ENCODE measurements at regions not wholly inside any gene's neighbourhood (a gene's known extent, or its start where the extent isn't known, plus 50 kb on each side); places are given as distances from the start of the nearest gene placed in this dataset.
"Not testable (repeated sequence)": the region's sequence is repeated elsewhere in the genome, so short reads cannot be mapped to it uniquely, and the experiment has no call there.

DNA sequence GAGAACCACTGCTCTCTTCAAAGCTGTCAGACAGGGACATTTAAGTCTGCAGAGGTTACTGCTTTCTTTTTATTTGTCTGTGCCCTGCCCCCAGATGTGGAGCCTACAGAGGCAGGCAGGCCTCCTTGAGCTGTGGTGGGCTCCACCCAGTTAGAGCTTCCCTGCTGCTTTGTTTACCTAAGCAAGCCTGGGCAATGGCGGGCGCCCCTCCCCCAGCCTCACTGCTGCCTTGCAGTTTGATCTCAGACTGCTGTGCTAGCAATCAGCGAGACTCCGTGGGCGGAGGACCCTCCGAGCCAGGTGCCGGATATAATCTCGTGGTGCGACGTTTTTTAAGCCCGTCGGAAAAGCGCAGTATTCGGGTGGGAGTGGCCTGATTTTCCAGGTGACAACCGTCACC is 150.8 kb downstream of the FAM170A start:
- H3K9me3 ChIP-seq (ENCODE audit: control insufficient read depth in 1 of 2, insufficient read depth in 1 of 2, low read length in 2 of 2); ATAC-seq (ENCODE audit: poor library complexity); H3K27me3 Mint-ChIP-seq; H3K4me1 ChIP-seq (ENCODE audit: insufficient read depth, low read length); DNase-seq; H3K27ac Mint-ChIP-seq; H3K27me3 ChIP-seq (ENCODE audit: control insufficient read depth in 1 of 2, insufficient read depth in 2 of 2, low read length in 2 of 2); H3K9me3 Mint-ChIP-seq; H3K36me3 ChIP-seq (ENCODE audit: insufficient read depth, low read length); H3K4me3 Mint-ChIP-seq; H3K4me3 ChIP-seq (ENCODE audit: low read length); POLR2A ChIA-PET; H3K36me3 Mint-ChIP-seq (ENCODE audit: low read depth); CTCF ChIA-PET; intact Hi-C loops (cut with DNase I, micrococcal nuclease); H3K4me1 Mint-ChIP-seq (ENCODE audit: low read depth); H3K27ac ChIP-seq (ENCODE audit: low read depth in 1 of 2, low read length in 2 of 2): not testable (repeated sequence)

DNA sequence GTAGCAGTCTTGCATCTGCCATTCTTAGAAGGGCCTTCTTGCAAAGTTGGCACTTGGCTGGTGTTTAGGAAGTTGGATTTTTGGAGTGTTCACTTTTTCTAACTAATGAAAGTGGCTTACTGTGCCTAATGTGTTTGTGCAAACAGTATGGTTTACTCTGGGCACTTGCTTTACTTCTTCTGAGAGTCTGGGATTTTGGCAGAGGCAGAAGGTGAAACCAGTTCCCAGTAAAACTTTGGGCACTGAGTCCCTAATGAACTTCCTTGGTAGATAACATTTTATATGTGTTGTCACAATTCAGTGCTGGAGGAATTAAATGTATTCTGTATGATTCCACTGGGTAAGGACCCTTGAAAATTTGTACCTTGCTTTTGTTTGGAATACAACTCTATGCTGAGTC is 155.7 kb downstream of the FAM170A start:
- no peak overlapping the region for H3K4me3 Mint-ChIP-seq
- no peaks in the 10 kb centered on the region for H3K4me1 ChIP-seq (ENCODE audit: insufficient read depth, low read length)
- POLR2A ChIA-PET = interaction anchor here (0.6 kb wide), 1 partner anchor 1753 kb away, joined by 3 read pairs; no protein-coding TSS in a partner anchor
- no peak overlapping the region for H3K4me3 ChIP-seq (ENCODE audit: low read length)
- ATAC-seq (ENCODE audit: poor library complexity) = no peak
- H3K27me3 ChIP-seq (ENCODE audit: control insufficient read depth in 1 of 2, insufficient read depth in 2 of 2, low read length in 2 of 2) = no peaks in the 10 kb centered on the region
- TF ChIP-seq, protein P1, sequence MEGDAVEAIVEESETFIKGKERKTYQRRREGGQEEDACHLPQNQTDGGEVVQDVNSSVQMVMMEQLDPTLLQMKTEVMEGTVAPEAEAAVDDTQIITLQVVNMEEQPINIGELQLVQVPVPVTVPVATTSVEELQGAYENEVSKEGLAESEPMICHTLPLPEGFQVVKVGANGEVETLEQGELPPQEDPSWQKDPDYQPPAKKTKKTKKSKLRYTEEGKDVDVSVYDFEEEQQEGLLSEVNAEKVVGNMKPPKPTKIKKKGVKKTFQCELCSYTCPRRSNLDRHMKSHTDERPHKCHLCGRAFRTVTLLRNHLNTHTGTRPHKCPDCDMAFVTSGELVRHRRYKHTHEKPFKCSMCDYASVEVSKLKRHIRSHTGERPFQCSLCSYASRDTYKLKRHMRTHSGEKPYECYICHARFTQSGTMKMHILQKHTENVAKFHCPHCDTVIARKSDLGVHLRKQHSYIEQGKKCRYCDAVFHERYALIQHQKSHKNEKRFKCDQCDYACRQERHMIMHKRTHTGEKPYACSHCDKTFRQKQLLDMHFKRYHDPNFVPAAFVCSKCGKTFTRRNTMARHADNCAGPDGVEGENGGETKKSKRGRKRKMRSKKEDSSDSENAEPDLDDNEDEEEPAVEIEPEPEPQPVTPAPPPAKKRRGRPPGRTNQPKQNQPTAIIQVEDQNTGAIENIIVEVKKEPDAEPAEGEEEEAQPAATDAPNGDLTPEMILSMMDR (IDR thresholded peaks at IDR 0.05) = no peak
- intact Hi-C loops (cut with DNase I, micrococcal nuclease) = no loop called here
- no peak overlapping the region for H3K27ac ChIP-seq (ENCODE audit: low read depth in 1 of 2, low read length in 2 of 2)
- no peak overlapping the region for H3K27ac Mint-ChIP-seq
- H3K9me3 Mint-ChIP-seq = no peaks in the 10 kb centered on the region
- no peaks in the 10 kb centered on the region for H3K36me3 Mint-ChIP-seq (ENCODE audit: low read depth)
- CTCF ChIA-PET = no interaction called here
- no peak for DNase-seq
- no peaks in the 10 kb centered on the region for H3K27me3 Mint-ChIP-seq
- H3K36me3 ChIP-seq (ENCODE audit: insufficient read depth, low read length) = no peaks in the 10 kb centered on the region
- peaks cover 0 to 3% of the 10 kb centered on the region in 2 experiments for H3K9me3 ChIP-seq (ENCODE audit: control insufficient read depth in 1 of 2, insufficient read depth in 1 of 2, low read length in 2 of 2)
- H3K4me1 Mint-ChIP-seq (ENCODE audit: low read depth) = no peaks in the 10 kb centered on the region

DNA sequence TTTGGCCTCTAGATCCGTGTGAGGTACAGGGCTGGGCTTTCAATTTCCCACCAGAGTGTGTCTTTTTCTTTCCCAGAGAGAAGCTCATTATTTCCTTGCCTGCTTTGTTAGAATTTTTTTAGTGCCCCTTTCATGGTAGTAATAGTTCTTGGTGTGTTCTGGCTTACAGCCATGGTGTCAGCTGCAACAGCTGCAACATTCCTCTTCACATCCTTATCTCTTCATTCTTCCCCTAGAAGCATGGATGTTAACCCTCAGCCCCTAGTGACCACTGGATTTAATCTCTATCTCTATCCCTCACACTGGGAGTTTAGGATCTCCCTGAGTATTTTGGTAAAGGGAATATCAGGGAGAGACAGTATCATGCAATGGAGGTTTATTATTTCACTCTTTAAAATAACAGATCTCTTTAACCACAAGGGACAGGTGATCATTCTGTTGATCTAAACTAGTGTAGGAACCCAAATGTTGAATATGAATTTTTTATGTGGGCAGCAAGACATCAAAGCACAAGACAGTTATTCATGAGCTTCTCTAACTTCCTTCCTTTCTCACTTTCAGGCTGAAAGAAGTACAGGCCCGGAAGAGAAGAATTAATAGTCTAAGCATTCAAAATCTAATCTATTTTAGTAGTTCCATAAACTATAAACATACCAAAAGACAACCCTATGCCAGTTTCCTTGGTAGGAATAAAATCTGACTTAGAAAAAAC is 160.2 kb downstream of the FAM170A start:
- H3K27ac Mint-ChIP-seq = no peak overlapping the region
- ChIA-PET POLR2A (no interaction called here), CTCF (no interaction called here)
- no peak overlapping the region for H3K4me3 ChIP-seq (ENCODE audit: low read length)
- no peak overlapping the region for H3K27ac ChIP-seq (ENCODE audit: low read depth in 1 of 2, low read length in 2 of 2)
- H3K4me1 Mint-ChIP-seq (ENCODE audit: low read depth) = no peaks in the 10 kb centered on the region
- H3K4me1 ChIP-seq (ENCODE audit: insufficient read depth, low read length) = no peaks in the 10 kb centered on the region
- H3K36me3 ChIP-seq (ENCODE audit: insufficient read depth, low read length) = no peaks in the 10 kb centered on the region
- no peaks in the 10 kb centered on the region for H3K9me3 ChIP-seq (ENCODE audit: control insufficient read depth in 1 of 2, insufficient read depth in 1 of 2, low read length in 2 of 2)
- no peaks in the 10 kb centered on the region for H3K36me3 Mint-ChIP-seq (ENCODE audit: low read depth)
- no peak overlapping the region for H3K4me3 Mint-ChIP-seq
- no peaks in the 10 kb centered on the region for H3K27me3 ChIP-seq (ENCODE audit: control insufficient read depth in 1 of 2, insufficient read depth in 2 of 2, low read length in 2 of 2)
- no peaks in the 10 kb centered on the region for H3K27me3 Mint-ChIP-seq
- intact Hi-C loops (cut with DNase I, micrococcal nuclease) = no loop called here
- ATAC-seq (ENCODE audit: poor library complexity) (no peak), DNase-seq (no peak)
- peaks cover 2% of the 10 kb centered on the region for H3K9me3 Mint-ChIP-seq
- TF ChIP-seq, protein P1 (IDR thresholded peaks at IDR 0.05) = no peak

All from CD4-positive, alpha-beta T cell (primary cell).